ENCODE measurements at regions not wholly inside any gene's neighbourhood (a gene's known extent, or its start where the extent isn't known, plus 50 kb on each side); places are given as distances from the start of the nearest gene placed in this dataset.

- no peak overlapping the region for H3K4ac ChIP-seq (replicated peaks; ENCODE audit: insufficient read length, low read depth, low read length)
- no peaks in the 10 kb centered on the region for H3K36me3 ChIP-seq (ENCODE audit: control insufficient read depth in 2 of 4, insufficient read depth in 4 of 4, low read length in 3 of 4)
- H2BK20ac ChIP-seq (ENCODE audit: low read length) = no peak overlapping the region
- H3K27me3 ChIP-seq (replicated peaks in 1 of 4; ENCODE audit: control insufficient read depth in 3 of 4, extremely low read depth in 1 of 4, insufficient read depth in 3 of 4, low read length in 3 of 4) = no peaks in the 10 kb centered on the region
- no peak overlapping the region for H2BK5ac ChIP-seq (ENCODE audit: low read depth, low read length)
- CTCF ChIA-PET (ENCODE audit: partially characterized antibody) = no interaction called here
- H2BK120ac ChIP-seq (replicated peaks; ENCODE audit: low read depth, low read length) = no peak overlapping the region
- H2AFZ ChIP-seq (ENCODE audit: low read length) = no peak overlapping the region
- H3K56ac ChIP-seq (replicated peaks; ENCODE audit: insufficient read length, low read depth, low read length) = no peak overlapping the region
- H4K5ac ChIP-seq (ENCODE audit: insufficient read length, low read depth, low read length) = no peak overlapping the region
- H3K23me2 ChIP-seq (ENCODE audit: low read depth, low read length) = peaks cover 3% of the 10 kb centered on the region; the same call in 1 of the 2 replicates
- H4K91ac ChIP-seq (replicated peaks; ENCODE audit: insufficient read length, low read length) = no peak overlapping the region
- FAIRE-seq (no peak), DNase-seq (ENCODE audit: low read depth in 1 of 2, low spot score in 2 of 2) (no peak)
- no peak overlapping the region for H3K23ac ChIP-seq (ENCODE audit: insufficient read length)
- H3K4me2 ChIP-seq (ENCODE audit: insufficient read depth in 1 of 2, low read depth in 2 of 2, low read length in 2 of 2) = no peak overlapping the region
- H3K79me1 ChIP-seq (ENCODE audit: low read depth, low read length) = no peaks in the 10 kb centered on the region
- H4K8ac ChIP-seq (ENCODE audit: extremely low read depth, insufficient read depth, low read length) = no peak overlapping the region
- no peak overlapping the region for H2AK5ac ChIP-seq (ENCODE audit: low read depth, low read length)
- no peak overlapping the region for H3K27ac ChIP-seq (ENCODE audit: low read depth, low read length)
- no peak overlapping the region for H3K9ac ChIP-seq (replicated peaks in 1 of 4; ENCODE audit: extremely low read depth in 1 of 4, low read depth in 3 of 4, low read length in 3 of 4)
- no peaks in the 10 kb centered on the region for H3K9me3 ChIP-seq (ENCODE audit: insufficient read depth in 2 of 2, low read depth in 1 of 2, low read length in 1 of 2)
- H4K20me1 ChIP-seq (replicated peaks in 1 of 2; ENCODE audit: control insufficient read depth in 1 of 2, insufficient read depth in 2 of 2, low read length in 2 of 2) = no peaks in the 10 kb centered on the region
- H3K18ac ChIP-seq (ENCODE audit: extremely low read depth, low read length) = no peak overlapping the region
- H3K14ac ChIP-seq (ENCODE audit: insufficient read length) = no peak overlapping the region
- POLR2A ChIA-PET (ENCODE audit: partially characterized antibody) = no interaction called here
- H3K79me2 ChIP-seq (ENCODE audit: control insufficient read depth in 1 of 2, insufficient read depth in 2 of 2, low read length in 2 of 2) = no peaks in the 10 kb centered on the region
- no peaks in the 10 kb centered on the region for H3K4me1 ChIP-seq (replicated peaks in 1 of 4; ENCODE audit: control insufficient read depth in 3 of 4, insufficient read depth in 4 of 4, low read length in 3 of 4)
- no peak overlapping the region for H2BK12ac ChIP-seq (ENCODE audit: low read depth, low read length)
- H3K4me3 ChIP-seq (ENCODE audit: extremely low read depth in 1 of 4, insufficient read depth in 2 of 4, low read depth in 3 of 4, low read length in 4 of 4) = no peak overlapping the region
- H2BK15ac ChIP-seq (ENCODE audit: low read length) = no peak overlapping the region
- no peak for TF ChIP-seq HDAC6 (IDR thresholded peaks at IDR 0.05; ENCODE audit: low read depth, low read length)
- TF ChIP-seq CHD7 (IDR thresholded peaks at IDR 0.05; ENCODE audit: insufficient replicate concordance, low read length) = no peak
Observed at GRCh38 chr3:104763007-104763406, 603.7 kb upstream of the ALCAM start.
